Hepatocyte (in vitro differentiated cells): ENCODE measurements at regions not wholly inside any gene's neighbourhood (a gene's known extent, or its start where the extent isn't known, plus 50 kb on each side); places are given as distances from the start of the nearest gene placed in this dataset.
"Not testable (repeated sequence)": the region's sequence is repeated elsewhere in the genome, so short reads cannot be mapped to it uniquely, and the experiment has no call there.

ENCODE experiments used
- DNase-seq: peaks from one replicate; pipeline ENCODE4 v3.0.0-alpha.2; 2016; ENCODE audit warnings: low spot score
- H2AFZ ChIP-seq: fragments of 200-600 bp; sonication (generic); 2 replicates; pipeline ENCODE4 v1.6.0; 2016; ENCODE audit warnings: antibody characterized with exemption, mild to moderate bottlenecking
- H3K27ac ChIP-seq: fragments of 200-600 bp; sonication (generic); 2 replicates; pipeline ENCODE4 v1.5.1; 2016; ENCODE audit warnings: mild to moderate bottlenecking
- H3K27me3 ChIP-seq: fragments of 200-600 bp; sonication (generic); 2 replicates; pipeline ENCODE4 v1.6.1; 2016
- H3K36me3 ChIP-seq: fragments of 200-600 bp; sonication (generic); replicated peaks from 2 replicates; pipeline ENCODE4 v1.5.1; 2016; ENCODE audit warnings: low read depth; ENCODE audit not compliant: insufficient read depth
- H3K4me1 ChIP-seq: fragments of 200-600 bp; sonication (generic); 2 replicates; pipeline ENCODE4 v1.5.1; 2016; ENCODE audit warnings: mild to moderate bottlenecking, moderate library complexity; ENCODE audit not compliant: insufficient read depth
- H3K4me2 ChIP-seq: fragments of 200-600 bp; sonication (generic); 2 replicates; pipeline ENCODE4 v1.6.0; 2016
- H3K4me3 ChIP-seq: fragments of 200-600 bp; sonication (generic); 2 replicates; pipeline ENCODE4 v1.5.1; 2016; ENCODE audit warnings: mild to moderate bottlenecking
- H3K79me2 ChIP-seq: fragments of 200-600 bp; sonication (generic); 2 replicates; pipeline ENCODE4 v1.6.0; 2017; ENCODE audit warnings: mild to moderate bottlenecking
- H3K9me2 ChIP-seq: fragments of 200-600 bp; sonication (generic); replicated peaks from 2 replicates; pipeline ENCODE4 v1.6.0; 2017; ENCODE audit warnings: mild to moderate bottlenecking; ENCODE audit not compliant: insufficient read depth
- H3K9me3 ChIP-seq: fragments of 200-600 bp; sonication (generic); 2 replicates; pipeline ENCODE4 v1.5.1; 2016; ENCODE audit warnings: low read depth, mild to moderate bottlenecking
- H4K20me1 ChIP-seq: fragments of 200-600 bp; sonication (generic); 2 replicates; pipeline ENCODE4 v1.6.0; 2016; ENCODE audit warnings: mild to moderate bottlenecking; ENCODE audit not compliant: insufficient read depth, poor library complexity, severe bottlenecking
- CTCF ChIP-seq: fragments of 200-600 bp; sonication (generic); IDR thresholded peaks from 2 replicates; pipeline ENCODE4 v1.5.1; 2016; ENCODE audit warnings: antibody characterized with exemption, mild to moderate bottlenecking; ENCODE audit not compliant: poor library complexity
- EZH2 ChIP-seq: fragments of 200-600 bp; sonication (generic); IDR thresholded peaks from 2 replicates; pipeline ENCODE4 v1.6.1; 2016; ENCODE audit warnings: antibody characterized with exemption, mild to moderate bottlenecking, borderline replicate concordance
- EZH2phosphoT487 ChIP-seq: fragments of 200-600 bp; sonication (generic); IDR thresholded peaks from one replicate; pipeline ENCODE4 v1.6.1; 2018; ENCODE audit warnings: antibody characterized with exemption, mild to moderate bottlenecking, low read depth, moderate library complexity; ENCODE audit not compliant: unreplicated experiment, severe bottlenecking
- WGBS: methylation state at CpG from one replicate; pipeline ENCODE4 v1.1.6; 2016; ENCODE audit warnings: low lambda C conversion rate; ENCODE audit errors: missing lambda C conversion rate; 5-methylcytosine and 5-hydroxymethylcytosine counted together

GRCh38 chr4:189845145-189845846 is 95.4 kb upstream of the FRG1 start:
- H4K20me1 ChIP-seq: no peaks in the 10 kb centered on the region
- H3K4me2 ChIP-seq: no peak overlapping the region
- H3K79me2 ChIP-seq: no peaks in the 10 kb centered on the region
- DNase-seq: no peak
- H3K4me3 ChIP-seq: no peak overlapping the region
- 74% methylated on average over 2 of the region's 2 CpGs for WGBS
- no peaks in the 10 kb centered on the region for H3K9me2 ChIP-seq
- H2AFZ ChIP-seq: no peak overlapping the region
- TF ChIP-seq EZH2phosphoT487 (no peak), EZH2 (no peak), CTCF (no peak)
- no peaks in the 10 kb centered on the region for H3K36me3 ChIP-seq
- no peaks in the 10 kb centered on the region for H3K27me3 ChIP-seq
- no peaks in the 10 kb centered on the region for H3K9me3 ChIP-seq
- no peak overlapping the region for H3K27ac ChIP-seq
- no peaks in the 10 kb centered on the region for H3K4me1 ChIP-seq

- H3K9me3 ChIP-seq, H3K4me1 ChIP-seq, H3K9me2 ChIP-seq, H3K36me3 ChIP-seq, H3K4me2 ChIP-seq, H3K27ac ChIP-seq, H3K79me2 ChIP-seq, H4K20me1 ChIP-seq, DNase-seq, H3K4me3 ChIP-seq, H3K27me3 ChIP-seq, H2AFZ ChIP-seq: not testable (repeated sequence)
- WGBS: no CpG with 5 or more reads among the region's 31 CpGs
Measured at GRCh38 chr4:189846094-189846493, 94.6 kb upstream of the FRG1 start.

- not testable (repeated sequence) for H3K9me3 ChIP-seq, H3K4me3 ChIP-seq, H3K9me2 ChIP-seq, H3K36me3 ChIP-seq, H3K4me2 ChIP-seq, H3K4me1 ChIP-seq, H3K27ac ChIP-seq, H2AFZ ChIP-seq, H4K20me1 ChIP-seq, H3K79me2 ChIP-seq, DNase-seq, H3K27me3 ChIP-seq
- no CpG with 5 or more reads among the region's 27 CpGs for WGBS
Measured at GRCh38 chr4:189846608-189847007, 94.1 kb upstream of the FRG1 start.

- 31% methylated on average over 3 of the region's 3 CpGs for WGBS
- not testable (repeated sequence) for H3K4me1 ChIP-seq, H3K27me3 ChIP-seq, H3K79me2 ChIP-seq, H3K27ac ChIP-seq, DNase-seq, H4K20me1 ChIP-seq, H3K9me2 ChIP-seq, H3K36me3 ChIP-seq, H3K4me2 ChIP-seq, H3K9me3 ChIP-seq, H3K4me3 ChIP-seq, H2AFZ ChIP-seq
Measured at GRCh38 chr4:189848672-189849071, 92.0 kb upstream of the FRG1 start.

- no peak for DNase-seq
- no peaks in the 10 kb centered on the region for H4K20me1 ChIP-seq
- no peaks in the 10 kb centered on the region for H3K9me2 ChIP-seq
- no peaks in the 10 kb centered on the region for H3K36me3 ChIP-seq
- H3K4me3 ChIP-seq: no peak overlapping the region
- 62% methylated on average over 3 of the region's 3 CpGs for WGBS
- H3K4me2 ChIP-seq: no peak overlapping the region
- H3K27ac ChIP-seq: no peak overlapping the region
- H3K79me2 ChIP-seq: no peaks in the 10 kb centered on the region
- H3K9me3 ChIP-seq: no peaks in the 10 kb centered on the region
- TF ChIP-seq EZH2 (no peak), EZH2phosphoT487 (no peak), CTCF (no peak)
- no peaks in the 10 kb centered on the region for H3K4me1 ChIP-seq
- no peak overlapping the region for H2AFZ ChIP-seq
- H3K27me3 ChIP-seq: no peaks in the 10 kb centered on the region
Measured at GRCh38 chr4:189850239-189850856, 90.3 kb upstream of the FRG1 start.
